HepG2 (cell line): ENCODE measurements at regions not wholly inside any gene's neighbourhood (a gene's known extent, or its start where the extent isn't known, plus 50 kb on each side); places are given as distances from the start of the nearest gene placed in this dataset.

Source experiments
- CEBPG ChIP-seq: IDR thresholded peaks from 2 replicates; pipeline ENCODE4 v1.6.1; 2016
- HNF1A ChIP-seq, 2 experiments: sonication (generic) in 1 of 2; formaldehyde crosslinking in 1 of 2; IDR thresholded peaks; 2 replicates each; pipeline versions ENCODE4 v1.4.0 to v1.6.1; 2016 to 2020; ENCODE audit warnings: borderline replicate concordance in 1 of 2, low read depth in 1 of 2, mild to moderate bottlenecking in 1 of 2, missing genetic modification reagents in 1 of 2
- HOXD1 ChIP-seq: sonication (generic); formaldehyde crosslinking; IDR thresholded peaks from 2 replicates; pipeline ENCODE4 v1.5.0; 2020; ENCODE audit warnings: missing genetic modification reagents
- KIAA2018 ChIP-seq: sonication (generic); formaldehyde crosslinking; IDR thresholded peaks from 2 replicates; pipeline ENCODE4 v1.5.0; 2020; ENCODE audit warnings: mild to moderate bottlenecking, missing genetic modification reagents, borderline replicate concordance
- RXRB ChIP-seq: IDR thresholded peaks from 2 replicates; pipeline ENCODE4 v1.6.1; 2016; ENCODE audit warnings: borderline replicate concordance, missing genetic modification reagents, missing compliant biosample characterization
- TBL1XR1 ChIP-seq: fragments of 150-350 bp; IDR thresholded peaks from 2 replicates; pipeline ENCODE4 v1.6.1; 2014; ENCODE audit warnings: borderline replicate concordance, low read length; ENCODE audit not compliant: partially characterized antibody
- ZNF530 ChIP-seq: sonication (generic); formaldehyde crosslinking; IDR thresholded peaks from 2 replicates; pipeline ENCODE4 v1.5.0; 2020; ENCODE audit warnings: low read depth, mild to moderate bottlenecking, missing genetic modification reagents

- TF ChIP-seq KIAA2018 (CRISPR knock-in tag) = no peak
- peak; percentile 56 for TF ChIP-seq CEBPG (CRISPR knock-in tag)
- TF ChIP-seq RXRB (CRISPR knock-in tag) = no peak
- no peak for TF ChIP-seq HOXD1 (CRISPR knock-in tag)
- TF ChIP-seq TBL1XR1 = no peak
- no peak for TF ChIP-seq ZNF530 (CRISPR knock-in tag)
- no peak for TF ChIP-seq HNF1A (IDR thresholded peaks at IDR 0.05; ENCODE audit: low read depth)
- TF ChIP-seq HNF1A (CRISPR knock-in tag; IDR thresholded peaks at IDR 0.05; ENCODE audit: borderline replicate concordance) = no peak
These were observed 90.9 kb upstream of the CERS6 start (continued) for GRCh38 chr2:168365094-168365621.
